ENCODE measurements at regions not wholly inside any gene's neighbourhood (a gene's known extent, or its start where the extent isn't known, plus 50 kb on each side); places are given as distances from the start of the nearest gene placed in this dataset.
A peak's percentile ranks its signal among the peaks of the same experiment; 100 is the strongest.

- peaks cover 16% of the 10 kb centered on the region for H3K27me3 Mint-ChIP-seq
- no peak overlapping the region for H3K4me3 Mint-ChIP-seq
- TF ChIP-seq, protein P1, sequence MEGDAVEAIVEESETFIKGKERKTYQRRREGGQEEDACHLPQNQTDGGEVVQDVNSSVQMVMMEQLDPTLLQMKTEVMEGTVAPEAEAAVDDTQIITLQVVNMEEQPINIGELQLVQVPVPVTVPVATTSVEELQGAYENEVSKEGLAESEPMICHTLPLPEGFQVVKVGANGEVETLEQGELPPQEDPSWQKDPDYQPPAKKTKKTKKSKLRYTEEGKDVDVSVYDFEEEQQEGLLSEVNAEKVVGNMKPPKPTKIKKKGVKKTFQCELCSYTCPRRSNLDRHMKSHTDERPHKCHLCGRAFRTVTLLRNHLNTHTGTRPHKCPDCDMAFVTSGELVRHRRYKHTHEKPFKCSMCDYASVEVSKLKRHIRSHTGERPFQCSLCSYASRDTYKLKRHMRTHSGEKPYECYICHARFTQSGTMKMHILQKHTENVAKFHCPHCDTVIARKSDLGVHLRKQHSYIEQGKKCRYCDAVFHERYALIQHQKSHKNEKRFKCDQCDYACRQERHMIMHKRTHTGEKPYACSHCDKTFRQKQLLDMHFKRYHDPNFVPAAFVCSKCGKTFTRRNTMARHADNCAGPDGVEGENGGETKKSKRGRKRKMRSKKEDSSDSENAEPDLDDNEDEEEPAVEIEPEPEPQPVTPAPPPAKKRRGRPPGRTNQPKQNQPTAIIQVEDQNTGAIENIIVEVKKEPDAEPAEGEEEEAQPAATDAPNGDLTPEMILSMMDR (IDR thresholded peaks at IDR 0.05): peak; percentile 54
- no peaks in the 10 kb centered on the region for H3K36me3 Mint-ChIP-seq (ENCODE audit: low read depth)
- H3K9me3 Mint-ChIP-seq: no peaks in the 10 kb centered on the region
- CTCF ChIA-PET: interaction anchor here (0.7 to 1.7 kb wide), 10 partner anchors 9 to 197 kb away, joined by 3 to 7 read pairs (median 3); no protein-coding TSS in a partner anchor
- POLR2A ChIA-PET: no interaction called here
- DNase-seq (no peak), ATAC-seq (no peak)
- H3K27ac Mint-ChIP-seq: no peak overlapping the region
- intact Hi-C loops (cut with micrococcal nuclease): no loop called here
- H3K4me1 Mint-ChIP-seq (ENCODE audit: low read depth): no peaks in the 10 kb centered on the region
Measured at GRCh38 chr12:22856178-22856577, 231.2 kb downstream of the ETNK1 start.

- Mint-ChIP-seq H3K9me3 (no peaks in the 10 kb centered on the region), H3K27me3 (peaks cover 21% of the 10 kb centered on the region), H3K4me1 (ENCODE audit: low read depth) (no peaks in the 10 kb centered on the region), H3K36me3 (ENCODE audit: low read depth) (no peaks in the 10 kb centered on the region), H3K27ac (no peak overlapping the region), H3K4me3 (no peak overlapping the region)
- ChIA-PET POLR2A (no interaction called here), CTCF (no interaction called here)
- DNase-seq (no peak), ATAC-seq (no peak)
- TF ChIP-seq, protein P1 (IDR thresholded peaks at IDR 0.05): no peak
- intact Hi-C loops (cut with micrococcal nuclease): no loop called here
Measured at GRCh38 chr12:22858849-22859570, 234.0 kb downstream of the ETNK1 start.

- TF ChIP-seq, protein P1 (IDR thresholded peaks at IDR 0.05): no peak
- Mint-ChIP-seq H3K9me3 (no peaks in the 10 kb centered on the region), H3K27ac (no peak overlapping the region), H3K4me1 (ENCODE audit: low read depth) (no peaks in the 10 kb centered on the region), H3K27me3 (peaks cover 18% of the 10 kb centered on the region), H3K36me3 (ENCODE audit: low read depth) (no peaks in the 10 kb centered on the region), H3K4me3 (no peak overlapping the region)
- ChIA-PET POLR2A (no interaction called here), CTCF (no interaction called here)
- ATAC-seq (no peak), DNase-seq (no peak)
- intact Hi-C loops (cut with micrococcal nuclease): no loop called here
Measured at GRCh38 chr12:22860926-22861325, 236.0 kb downstream of the ETNK1 start.

DNA sequence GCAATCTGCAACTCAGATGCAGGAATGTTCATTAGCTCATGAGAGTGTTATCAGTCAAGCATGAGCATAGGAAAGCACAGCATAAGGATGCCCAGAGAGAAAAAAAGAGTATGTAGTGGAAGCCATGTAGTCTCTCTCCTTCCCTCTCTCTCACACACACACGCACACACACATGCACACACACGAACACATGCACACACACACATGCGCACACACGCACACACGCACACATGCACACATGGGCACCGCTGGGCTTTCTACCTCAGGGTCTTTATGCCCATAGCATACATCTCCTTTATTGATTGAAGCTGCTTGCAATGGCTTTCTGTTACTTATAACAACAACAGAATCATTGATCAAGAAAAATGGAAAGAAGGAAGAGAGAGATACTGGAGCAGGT, 240.9 kb downstream of the ETNK1 start:
- CTCF ChIA-PET: no interaction called here
- ATAC-seq: no peak
- TF ChIP-seq, protein P1 (IDR thresholded peaks at IDR 0.05): no peak
- Mint-ChIP-seq H3K4me3 (no peak overlapping the region), H3K9me3 (no peaks in the 10 kb centered on the region), H3K27me3 (peaks cover 5% of the 10 kb centered on the region), H3K36me3 (ENCODE audit: low read depth) (no peaks in the 10 kb centered on the region), H3K4me1 (ENCODE audit: low read depth) (no peaks in the 10 kb centered on the region), H3K27ac (no peak overlapping the region)
- intact Hi-C loops (cut with micrococcal nuclease): no loop called here
- no peak for DNase-seq
- POLR2A ChIA-PET: no interaction called here

DNA sequence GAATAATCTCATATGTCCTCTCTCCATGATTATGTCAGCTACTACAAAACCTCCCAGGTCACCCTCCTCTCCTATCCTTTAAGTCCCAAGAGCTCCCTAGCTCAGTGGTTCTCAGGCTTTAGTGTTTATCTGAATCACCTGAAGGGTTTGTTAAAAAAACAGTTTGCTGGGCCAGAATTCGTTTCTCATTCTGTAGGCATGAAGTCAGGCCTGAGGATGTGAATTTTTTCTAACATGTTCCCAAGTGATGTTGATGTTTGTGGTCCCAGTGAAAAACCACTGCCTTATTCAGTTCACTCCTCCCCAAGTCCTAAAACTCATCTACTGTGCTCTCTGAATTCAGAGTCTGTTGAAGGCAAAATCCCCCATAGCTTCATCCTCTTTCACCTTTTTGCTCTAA, 241.4 kb downstream of the ETNK1 start:
- no peaks in the 10 kb centered on the region for H3K4me1 Mint-ChIP-seq (ENCODE audit: low read depth)
- no peaks in the 10 kb centered on the region for H3K9me3 Mint-ChIP-seq
- CTCF ChIA-PET: no interaction called here
- intact Hi-C loops (cut with micrococcal nuclease): no loop called here
- no peaks in the 10 kb centered on the region for H3K36me3 Mint-ChIP-seq (ENCODE audit: low read depth)
- peaks cover 5% of the 10 kb centered on the region for H3K27me3 Mint-ChIP-seq
- no peak overlapping the region for H3K4me3 Mint-ChIP-seq
- POLR2A ChIA-PET: no interaction called here
- H3K27ac Mint-ChIP-seq: no peak overlapping the region
- ATAC-seq: no peak
- TF ChIP-seq, protein P1 (IDR thresholded peaks at IDR 0.05): no peak
- no peak for DNase-seq
